ENCODE measurements at regions not wholly inside any gene's neighbourhood (a gene's known extent, or its start where the extent isn't known, plus 50 kb on each side); places are given as distances from the start of the nearest gene placed in this dataset.
"Not testable (repeated sequence)": the region's sequence is repeated elsewhere in the genome, so short reads cannot be mapped to it uniquely, and the experiment has no call there.

GRCh38 chr15:21261965-21262850 lies 178.1 kb downstream of the POTEB3 start:
- POLR2A ChIA-PET = no interaction called here
- Mint-ChIP-seq H3K36me3 (peaks cover 88% of the 10 kb centered on the region), H3K9me3 (peaks cover 91% of the 10 kb centered on the region), H3K27me3 (ENCODE audit: low read depth) (peaks cover 52% of the 10 kb centered on the region), H3K27ac (no peak overlapping the region), H3K4me3 (no peak overlapping the region), H3K4me1 (no peaks in the 10 kb centered on the region)
- DNase-seq (ENCODE audit: low spot score) (no peak), ATAC-seq (no peak)
- CTCF ChIA-PET = no interaction called here
- TF ChIP-seq ATF1 (CRISPR knock-in tag; IDR thresholded peaks at IDR 0.05) (no peak), CBFB (CRISPR knock-in tag; IDR thresholded peaks at IDR 0.05; ENCODE audit: low read depth) (no peak)

GRCh38 chr15:21261396-21261964 lies 178.8 kb downstream of the POTEB3 start:
- Mint-ChIP-seq H3K27ac (no peak overlapping the region), H3K27me3 (ENCODE audit: low read depth) (peaks cover 49% of the 10 kb centered on the region), H3K9me3 (peaks cover 87% of the 10 kb centered on the region), H3K4me1 (no peaks in the 10 kb centered on the region), H3K36me3 (peaks cover 82% of the 10 kb centered on the region), H3K4me3 (no peak overlapping the region)
- DNase-seq (ENCODE audit: low spot score) (no peak), ATAC-seq (no peak)
- TF ChIP-seq RELA (CRISPR knock-in tag; IDR thresholded peaks at IDR 0.05; ENCODE audit: borderline replicate concordance) (no peak), JAZF1 (CRISPR knock-in tag; IDR thresholded peaks at IDR 0.05) (no peak), ARID4B (CRISPR knock-in tag; IDR thresholded peaks at IDR 0.05; ENCODE audit: borderline replicate concordance) (no peak), ZNF232 (CRISPR knock-in tag; IDR thresholded peaks at IDR 0.05) (no peak), ATF1 (CRISPR knock-in tag; IDR thresholded peaks at IDR 0.05) (no peak), E2F4 (CRISPR knock-in tag; IDR thresholded peaks at IDR 0.05; ENCODE audit: borderline replicate concordance, low read depth) (no peak), IRF1 (CRISPR knock-in tag; IDR thresholded peaks at IDR 0.05) (no peak), TCF7 (CRISPR knock-in tag; IDR thresholded peaks at IDR 0.05; ENCODE audit: low read depth) (no peak)
- ChIA-PET POLR2A (no interaction called here), CTCF (no interaction called here)

GRCh38 chr15:21260966-21261395 lies 179.3 kb downstream of the POTEB3 start:
- POLR2A ChIA-PET = no interaction called here
- no peak overlapping the region for H3K4me3 Mint-ChIP-seq
- H3K27ac Mint-ChIP-seq = no peak overlapping the region
- DNase-seq (ENCODE audit: low spot score) (no peak), ATAC-seq (no peak)
- CTCF ChIA-PET = no interaction called here
- H3K36me3 Mint-ChIP-seq = peaks cover 78% of the 10 kb centered on the region
- peaks cover 47% of the 10 kb centered on the region for H3K27me3 Mint-ChIP-seq (ENCODE audit: low read depth)
- TF ChIP-seq ZBTB43 (CRISPR knock-in tag; IDR thresholded peaks at IDR 0.05) (no peak), TCF7 (CRISPR knock-in tag; IDR thresholded peaks at IDR 0.05; ENCODE audit: low read depth) (no peak), ZNF512 (CRISPR knock-in tag; IDR thresholded peaks at IDR 0.05; ENCODE audit: borderline replicate concordance) (no peak), FOXK1 (CRISPR knock-in tag; IDR thresholded peaks at IDR 0.05) (no peak), MYBL2 (CRISPR knock-in tag; IDR thresholded peaks at IDR 0.05) (no peak), GABPB1 (CRISPR knock-in tag; IDR thresholded peaks at IDR 0.05) (no peak), SP1 (CRISPR knock-in tag; conservative IDR thresholded peaks at IDR 0.05) (no peak)
- no peaks in the 10 kb centered on the region for H3K4me1 Mint-ChIP-seq
- peaks cover 85% of the 10 kb centered on the region for H3K9me3 Mint-ChIP-seq

- H3K4me3 Mint-ChIP-seq; H3K27ac Mint-ChIP-seq; ATAC-seq; POLR2A ChIA-PET; H3K4me1 Mint-ChIP-seq; DNase-seq (ENCODE audit: low spot score); CTCF ChIA-PET: not testable (repeated sequence)
- Mint-ChIP-seq H3K27me3 (ENCODE audit: low read depth) (peaks cover 36% of the 10 kb centered on the region), H3K36me3 (peaks cover 67% of the 10 kb centered on the region), H3K9me3 (peaks cover 74% of the 10 kb centered on the region)
These were observed 181.7 kb downstream of the POTEB3 start for GRCh38 chr15:21258635-21259034.

- H3K27ac Mint-ChIP-seq; CTCF ChIA-PET; H3K4me1 Mint-ChIP-seq; H3K27me3 Mint-ChIP-seq (ENCODE audit: low read depth); POLR2A ChIA-PET; DNase-seq (ENCODE audit: low spot score); H3K4me3 Mint-ChIP-seq; ATAC-seq: not testable (repeated sequence)
- Mint-ChIP-seq H3K36me3 (peaks cover 21% of the 10 kb centered on the region), H3K9me3 (peaks cover 32% of the 10 kb centered on the region)
These were observed 190.7 kb downstream of the POTEB3 start for GRCh38 chr15:21249508-21250019.
